ENCODE measurements at regions not wholly inside any gene's neighbourhood (a gene's known extent, or its start where the extent isn't known, plus 50 kb on each side); places are given as distances from the start of the nearest gene placed in this dataset.
"Not testable (repeated sequence)": the region's sequence is repeated elsewhere in the genome, so short reads cannot be mapped to it uniquely, and the experiment has no call there.

DNA sequence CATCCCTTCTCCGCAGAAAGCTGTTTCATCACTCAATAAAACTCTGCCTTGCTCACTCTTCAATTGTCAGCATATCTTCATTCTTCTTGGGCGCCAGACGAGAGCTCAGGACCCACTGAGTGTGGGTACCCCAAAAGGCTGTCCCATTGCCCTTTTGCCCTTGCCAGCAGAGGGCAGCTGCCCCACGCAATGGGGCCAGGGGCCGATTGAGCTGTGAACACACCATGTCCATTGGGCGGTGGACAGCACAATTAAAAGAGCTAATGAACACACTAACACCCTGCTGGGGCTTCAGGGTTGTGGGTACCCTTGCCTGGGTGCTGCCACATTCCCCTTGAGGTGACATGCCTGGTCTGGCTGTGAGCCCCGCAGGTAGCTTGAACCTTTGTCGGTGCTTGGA lies 487.2 kb upstream of the NUDT12 start:
- intact Hi-C loops (cut with micrococcal nuclease), result no loop called here
- Mint-ChIP-seq H3K27me3 (ENCODE audit: insufficient read depth, unreplicated experiment) (no peaks in the 10 kb centered on the region), H3K4me1 (ENCODE audit: insufficient read depth, unreplicated experiment) (no peaks in the 10 kb centered on the region), H3K4me3 (ENCODE audit: unreplicated experiment) (no peak overlapping the region), H3K36me3 (ENCODE audit: insufficient read depth, unreplicated experiment) (no peaks in the 10 kb centered on the region), H3K9me3 (ENCODE audit: unreplicated experiment) (no peaks in the 10 kb centered on the region), H3K27ac (ENCODE audit: low read depth, unreplicated experiment) (no peak overlapping the region)
- DNase-seq (ENCODE audit: unreplicated experiment), result no peak
- no TSS peak for BruUV-seq (replicated peaks)
- TF ChIP-seq, protein P1, sequence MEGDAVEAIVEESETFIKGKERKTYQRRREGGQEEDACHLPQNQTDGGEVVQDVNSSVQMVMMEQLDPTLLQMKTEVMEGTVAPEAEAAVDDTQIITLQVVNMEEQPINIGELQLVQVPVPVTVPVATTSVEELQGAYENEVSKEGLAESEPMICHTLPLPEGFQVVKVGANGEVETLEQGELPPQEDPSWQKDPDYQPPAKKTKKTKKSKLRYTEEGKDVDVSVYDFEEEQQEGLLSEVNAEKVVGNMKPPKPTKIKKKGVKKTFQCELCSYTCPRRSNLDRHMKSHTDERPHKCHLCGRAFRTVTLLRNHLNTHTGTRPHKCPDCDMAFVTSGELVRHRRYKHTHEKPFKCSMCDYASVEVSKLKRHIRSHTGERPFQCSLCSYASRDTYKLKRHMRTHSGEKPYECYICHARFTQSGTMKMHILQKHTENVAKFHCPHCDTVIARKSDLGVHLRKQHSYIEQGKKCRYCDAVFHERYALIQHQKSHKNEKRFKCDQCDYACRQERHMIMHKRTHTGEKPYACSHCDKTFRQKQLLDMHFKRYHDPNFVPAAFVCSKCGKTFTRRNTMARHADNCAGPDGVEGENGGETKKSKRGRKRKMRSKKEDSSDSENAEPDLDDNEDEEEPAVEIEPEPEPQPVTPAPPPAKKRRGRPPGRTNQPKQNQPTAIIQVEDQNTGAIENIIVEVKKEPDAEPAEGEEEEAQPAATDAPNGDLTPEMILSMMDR (IDR thresholded peaks at IDR 0.05; ENCODE audit: unreplicated experiment), result no peak
- CTCF ChIA-PET, result no interaction called here
- POLR2A ChIA-PET, result no interaction called here

DNA sequence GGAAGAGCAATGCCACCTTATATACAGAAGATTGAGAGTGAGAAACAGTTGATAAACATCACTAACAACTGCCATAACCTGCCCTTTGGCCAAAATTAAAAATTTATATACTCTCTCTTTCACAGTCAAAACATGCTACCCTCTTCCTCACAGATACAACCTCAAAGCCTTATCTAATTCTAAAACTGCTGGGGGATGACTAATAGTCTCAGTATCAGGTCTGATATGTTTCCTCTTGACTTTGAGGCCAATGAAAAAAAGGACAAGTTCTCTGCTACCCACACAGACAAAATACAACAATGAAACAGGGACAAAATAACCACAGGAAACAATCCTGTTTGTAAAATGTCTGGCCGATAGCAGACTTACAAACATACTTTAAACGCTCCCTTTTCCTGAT lies 485.6 kb upstream of the NUDT12 start:
- CTCF ChIA-PET, result no interaction called here
- BruUV-seq (replicated peaks), result no TSS peak
- H3K4me3 Mint-ChIP-seq (ENCODE audit: unreplicated experiment), result no peak overlapping the region
- H3K36me3 Mint-ChIP-seq (ENCODE audit: insufficient read depth, unreplicated experiment), result no peaks in the 10 kb centered on the region
- no peaks in the 10 kb centered on the region for H3K4me1 Mint-ChIP-seq (ENCODE audit: insufficient read depth, unreplicated experiment)
- TF ChIP-seq, protein P1 (IDR thresholded peaks at IDR 0.05; ENCODE audit: unreplicated experiment), result no peak
- no peak overlapping the region for H3K27ac Mint-ChIP-seq (ENCODE audit: low read depth, unreplicated experiment)
- no peaks in the 10 kb centered on the region for H3K9me3 Mint-ChIP-seq (ENCODE audit: unreplicated experiment)
- POLR2A ChIA-PET, result no interaction called here
- no peak for DNase-seq (ENCODE audit: unreplicated experiment)
- intact Hi-C loops (cut with micrococcal nuclease), result no loop called here
- H3K27me3 Mint-ChIP-seq (ENCODE audit: insufficient read depth, unreplicated experiment), result no peaks in the 10 kb centered on the region

DNA sequence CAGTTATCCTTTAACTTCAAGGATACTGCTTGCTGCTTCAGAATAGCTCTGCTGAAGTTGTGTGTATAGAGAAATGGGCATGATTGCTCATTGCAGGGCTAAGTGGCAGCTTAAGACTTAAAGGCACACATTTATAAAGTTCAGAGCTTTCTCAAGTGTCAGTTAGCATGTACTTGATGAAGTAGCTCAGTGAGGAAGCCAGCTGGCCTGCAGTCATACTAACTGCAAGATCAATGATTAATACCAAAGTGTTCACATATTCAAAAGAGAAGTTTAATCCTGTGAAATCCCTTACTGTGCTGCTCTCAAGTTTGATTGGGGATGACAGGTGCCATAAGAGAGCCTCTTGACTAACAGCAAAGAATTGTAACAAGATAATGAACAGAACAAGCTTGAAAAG lies 483.4 kb upstream of the NUDT12 start:
- no peak for DNase-seq (ENCODE audit: unreplicated experiment)
- TF ChIP-seq, protein P1 (IDR thresholded peaks at IDR 0.05; ENCODE audit: unreplicated experiment), result no peak
- Mint-ChIP-seq H3K27me3 (ENCODE audit: insufficient read depth, unreplicated experiment) (no peaks in the 10 kb centered on the region), H3K36me3 (ENCODE audit: insufficient read depth, unreplicated experiment) (no peaks in the 10 kb centered on the region), H3K4me3 (ENCODE audit: unreplicated experiment) (no peak overlapping the region), H3K27ac (ENCODE audit: low read depth, unreplicated experiment) (no peak overlapping the region), H3K9me3 (ENCODE audit: unreplicated experiment) (no peaks in the 10 kb centered on the region), H3K4me1 (ENCODE audit: insufficient read depth, unreplicated experiment) (no peaks in the 10 kb centered on the region)
- POLR2A ChIA-PET, result no interaction called here
- intact Hi-C loops (cut with micrococcal nuclease), result no loop called here
- CTCF ChIA-PET, result no interaction called here
- no TSS peak for BruUV-seq (replicated peaks)

DNA sequence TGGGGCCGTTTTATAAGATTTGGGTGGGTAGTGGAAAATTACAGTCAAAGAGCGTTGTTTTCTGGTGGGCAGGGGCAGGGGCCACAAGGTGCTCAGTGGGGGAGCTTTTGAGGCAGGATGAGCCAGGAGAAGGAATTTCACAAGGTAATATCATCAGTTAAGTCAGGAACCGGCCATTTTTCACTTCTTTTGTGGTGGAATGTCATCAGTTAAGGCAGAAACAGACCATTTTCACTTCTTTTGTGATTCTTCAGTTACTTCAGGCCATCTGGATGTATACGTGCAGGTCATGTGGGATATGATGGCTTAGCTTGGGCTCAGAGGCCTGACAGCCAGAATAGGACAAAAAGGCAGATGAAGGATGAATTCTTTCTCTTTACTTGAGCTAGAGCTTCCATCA lies 477.3 kb upstream of the NUDT12 start:
- CTCF ChIA-PET; BruUV-seq (replicated peaks); POLR2A ChIA-PET; H3K4me3 Mint-ChIP-seq (ENCODE audit: unreplicated experiment); H3K27ac Mint-ChIP-seq (ENCODE audit: low read depth, unreplicated experiment); H3K9me3 Mint-ChIP-seq (ENCODE audit: unreplicated experiment); DNase-seq (ENCODE audit: unreplicated experiment); H3K36me3 Mint-ChIP-seq (ENCODE audit: insufficient read depth, unreplicated experiment); H3K27me3 Mint-ChIP-seq (ENCODE audit: insufficient read depth, unreplicated experiment); intact Hi-C loops (cut with micrococcal nuclease); H3K4me1 Mint-ChIP-seq (ENCODE audit: insufficient read depth, unreplicated experiment): not testable (repeated sequence)

DNA sequence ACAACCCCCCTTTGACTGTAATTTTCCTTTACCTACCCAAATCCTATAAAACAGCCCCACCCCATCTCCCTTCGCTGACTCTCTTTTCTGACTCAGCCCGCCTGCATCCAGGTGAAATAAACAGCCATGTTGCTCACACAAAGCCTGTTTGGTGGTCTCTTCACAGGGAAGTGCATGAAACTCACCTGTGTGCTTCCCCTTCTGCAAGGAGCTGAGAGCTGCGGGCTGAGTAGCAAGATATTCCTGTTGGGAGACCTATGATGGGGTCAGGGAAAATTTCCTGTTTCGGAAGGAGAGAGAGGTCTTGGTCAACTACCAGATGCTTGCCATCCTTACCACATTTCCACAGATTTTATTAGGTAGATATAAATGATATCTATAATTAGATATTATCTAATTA lies 474.5 kb upstream of the NUDT12 start:
- intact Hi-C loops (cut with micrococcal nuclease); H3K4me1 Mint-ChIP-seq (ENCODE audit: insufficient read depth, unreplicated experiment); H3K9me3 Mint-ChIP-seq (ENCODE audit: unreplicated experiment); H3K27me3 Mint-ChIP-seq (ENCODE audit: insufficient read depth, unreplicated experiment); H3K4me3 Mint-ChIP-seq (ENCODE audit: unreplicated experiment); CTCF ChIA-PET; H3K27ac Mint-ChIP-seq (ENCODE audit: low read depth, unreplicated experiment); POLR2A ChIA-PET; BruUV-seq (replicated peaks); DNase-seq (ENCODE audit: unreplicated experiment); H3K36me3 Mint-ChIP-seq (ENCODE audit: insufficient read depth, unreplicated experiment): not testable (repeated sequence)

DNA sequence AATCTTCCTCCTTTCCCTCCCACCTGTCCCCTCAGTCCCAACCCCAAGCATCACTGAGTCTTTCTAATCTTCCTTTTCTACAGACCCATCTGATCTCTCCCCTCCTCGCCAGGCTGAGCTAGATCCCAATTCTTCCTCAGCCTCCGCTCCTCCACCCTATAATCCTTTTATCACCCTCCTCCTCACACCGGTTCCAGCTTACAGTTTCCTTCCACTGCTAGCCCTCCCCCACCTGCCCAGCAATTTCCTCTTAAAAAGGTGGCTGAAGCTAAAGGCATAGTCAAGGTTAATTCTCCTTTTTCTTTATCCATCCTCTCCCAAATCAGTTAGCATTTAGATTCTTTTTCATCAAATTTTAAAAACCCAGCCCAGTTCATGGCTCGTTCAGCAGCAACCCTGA lies 470.6 kb upstream of the NUDT12 start:
- H3K4me1 Mint-ChIP-seq (ENCODE audit: insufficient read depth, unreplicated experiment); POLR2A ChIA-PET; H3K9me3 Mint-ChIP-seq (ENCODE audit: unreplicated experiment); CTCF ChIA-PET; H3K36me3 Mint-ChIP-seq (ENCODE audit: insufficient read depth, unreplicated experiment); DNase-seq (ENCODE audit: unreplicated experiment); intact Hi-C loops (cut with micrococcal nuclease); H3K27ac Mint-ChIP-seq (ENCODE audit: low read depth, unreplicated experiment); H3K27me3 Mint-ChIP-seq (ENCODE audit: insufficient read depth, unreplicated experiment); H3K4me3 Mint-ChIP-seq (ENCODE audit: unreplicated experiment); BruUV-seq (replicated peaks): not testable (repeated sequence)

Measured in MCF 10A (cell line).